ENCODE measurements at regions not wholly inside any gene's neighbourhood (a gene's known extent, or its start where the extent isn't known, plus 50 kb on each side); places are given as distances from the start of the nearest gene placed in this dataset.
"Not testable (repeated sequence)": the region's sequence is repeated elsewhere in the genome, so short reads cannot be mapped to it uniquely, and the experiment has no call there.

DNA sequence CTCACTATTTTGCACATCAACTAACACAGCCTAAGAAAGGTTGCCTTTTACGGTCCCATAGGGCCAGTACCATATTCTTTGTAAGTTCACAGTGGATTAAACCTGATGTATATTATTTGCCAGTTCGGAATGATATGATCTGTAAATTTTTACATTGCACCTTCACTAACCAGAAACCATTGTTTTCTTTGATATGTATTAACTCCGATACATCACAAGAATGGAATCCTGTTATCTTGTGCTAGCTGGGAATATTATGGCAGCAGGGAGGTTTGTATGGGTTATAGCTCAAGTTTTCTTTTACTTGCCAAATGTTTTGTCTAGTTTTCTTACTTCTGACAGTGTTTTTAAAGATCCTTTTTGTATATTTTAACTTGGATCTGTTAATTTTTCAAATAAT, 51.4 kb upstream of the S1PR1 start:
- no peak for DNase-seq

DNA sequence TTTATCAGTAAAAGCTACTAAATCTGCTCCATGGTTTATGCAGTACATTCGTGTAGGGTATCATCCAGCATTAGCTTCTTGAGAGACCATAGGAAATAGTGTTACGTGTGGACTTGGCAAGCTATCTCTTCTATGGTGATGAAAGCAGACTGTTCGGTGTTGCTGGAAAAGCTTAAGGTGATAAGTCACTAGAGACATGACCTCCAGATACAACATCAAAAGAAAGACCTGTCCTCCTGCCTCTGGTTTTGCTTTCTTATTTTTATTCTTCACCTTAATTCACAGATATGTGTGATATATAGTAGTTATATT, 53.5 kb upstream of the S1PR1 start:
- DNase-seq, result no peak

DNA sequence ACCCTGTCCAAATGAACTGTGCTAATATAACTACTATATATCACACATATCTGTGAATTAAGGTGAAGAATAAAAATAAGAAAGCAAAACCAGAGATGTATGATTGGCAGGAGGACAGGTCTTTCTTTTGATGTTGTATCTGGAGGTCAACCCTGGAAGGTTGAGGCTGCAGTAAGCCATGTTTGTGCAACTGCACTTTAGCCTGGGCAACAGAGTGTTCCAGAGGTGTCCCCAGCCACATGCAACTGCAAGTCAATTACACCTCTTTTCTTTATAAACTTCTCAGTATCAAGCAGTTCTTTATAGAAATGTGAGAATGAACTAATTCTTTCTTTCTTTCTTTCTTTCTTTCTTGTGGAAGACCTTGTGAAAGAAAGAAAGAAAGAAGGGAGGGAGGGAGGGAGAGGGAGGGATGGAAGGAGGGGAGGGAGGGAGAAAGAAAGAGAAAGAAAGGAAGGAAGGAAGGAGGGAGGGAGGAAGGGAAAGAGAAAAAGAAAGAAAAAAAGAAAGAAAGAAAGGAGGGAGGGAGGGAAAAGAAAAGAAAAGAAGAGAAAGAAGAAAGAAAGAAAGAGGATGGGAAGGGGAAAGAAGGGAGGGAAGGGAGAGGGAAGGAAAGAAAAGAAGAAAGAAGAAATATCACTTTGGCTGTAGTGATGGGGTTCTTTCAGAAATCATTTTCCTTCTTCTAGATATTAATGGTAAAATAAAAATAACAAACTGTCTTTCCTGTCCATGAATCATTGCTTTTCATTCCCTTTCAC, 54.0 kb upstream of the S1PR1 start:
- DNase-seq, result no peak

DNA sequence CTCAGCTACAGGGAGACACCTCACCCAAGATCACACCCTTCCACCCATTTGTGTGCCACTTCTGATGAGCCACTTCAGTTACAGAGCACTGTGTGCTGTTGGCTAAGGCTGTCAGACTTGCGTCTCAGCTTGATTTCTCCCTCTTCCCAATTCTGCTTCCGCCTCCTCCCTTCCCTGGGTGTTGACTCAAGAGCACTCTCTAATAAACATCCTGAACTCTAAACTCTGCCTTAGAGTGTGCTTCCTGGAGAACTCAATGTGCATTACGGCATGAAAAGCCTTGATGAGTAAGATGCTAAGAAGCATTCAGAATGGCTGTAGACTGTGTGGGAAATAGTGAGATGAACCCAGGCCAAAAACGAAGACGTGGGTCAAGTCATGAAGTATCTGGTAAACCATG, 54.9 kb upstream of the S1PR1 start:
- DNase-seq, result no peak

DNA sequence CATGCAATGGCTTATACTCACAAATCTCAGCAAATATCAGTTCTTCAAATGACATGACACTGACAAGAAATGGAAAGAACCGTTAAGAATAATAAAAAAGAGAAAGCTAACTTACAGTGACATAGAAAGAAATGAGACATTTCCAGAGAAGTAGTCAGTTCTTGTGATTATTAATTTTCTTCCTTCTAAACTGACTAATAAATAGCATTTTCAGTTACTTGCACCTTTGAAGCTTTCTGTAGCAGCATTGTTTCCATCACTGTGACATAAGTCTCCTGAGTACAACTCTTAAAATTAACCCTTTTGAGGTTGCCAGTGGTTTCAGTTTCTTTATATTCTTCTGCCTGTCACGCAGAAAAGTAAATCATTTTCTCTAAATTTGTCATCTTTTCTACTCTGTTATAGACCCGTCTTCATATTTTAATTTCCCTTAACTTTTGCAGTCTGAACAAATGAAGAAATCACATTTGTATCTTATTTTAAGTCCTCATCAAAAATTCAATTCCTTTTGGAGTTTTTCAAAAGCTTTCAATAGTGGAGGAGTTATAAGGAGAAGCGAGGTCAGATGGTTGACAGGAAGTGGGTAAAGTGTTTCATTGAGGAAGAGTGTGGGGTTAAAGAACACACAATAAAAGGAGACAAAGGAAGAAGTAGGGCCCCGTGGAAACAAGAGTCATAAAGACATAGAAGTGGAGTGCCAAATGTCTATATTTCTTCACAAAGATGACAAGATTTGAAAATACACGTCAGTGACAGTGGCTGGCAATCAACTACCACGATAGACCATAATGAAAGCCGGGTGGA, 57.9 kb upstream of the S1PR1 start:
- DNase-seq, result peak; percentile 22

DNA sequence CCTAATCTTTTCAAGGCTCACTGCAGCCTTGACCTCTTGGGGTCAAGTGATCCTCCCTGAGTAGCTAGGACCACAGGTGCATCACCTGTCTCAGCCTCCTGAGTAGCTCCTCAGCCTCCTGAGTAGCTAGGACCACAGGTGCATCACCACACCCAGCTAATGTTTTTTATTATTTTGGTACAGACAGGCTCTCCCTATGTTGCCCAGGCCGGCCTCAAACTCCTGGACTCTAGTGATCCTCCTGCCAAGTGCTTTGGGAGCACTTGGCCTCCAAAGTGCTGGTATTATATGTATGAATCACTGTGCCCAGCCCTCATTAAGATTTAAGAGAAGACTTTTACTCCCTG, 58.5 kb upstream of the S1PR1 start:
- peak; percentile 23 for DNase-seq

DNA sequence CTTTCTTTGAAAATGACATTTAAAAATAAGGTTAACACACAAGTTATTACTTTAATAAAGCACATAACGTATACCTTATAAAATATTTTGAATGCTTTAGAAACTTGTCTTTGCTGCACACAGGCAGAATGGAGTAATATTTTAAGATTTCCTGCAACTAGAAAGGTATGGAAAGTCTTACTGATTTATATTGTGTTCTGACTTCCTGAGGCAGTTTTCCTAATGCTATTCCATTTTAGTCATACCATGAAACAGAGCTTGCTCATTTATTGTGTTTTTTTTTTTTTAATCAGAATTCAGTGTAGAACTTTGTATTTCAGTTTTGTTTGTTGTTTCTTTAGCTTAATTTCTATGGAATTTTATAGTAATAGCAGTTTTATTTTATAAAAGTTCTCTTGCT, 60.9 kb upstream of the S1PR1 start:
- no peak for DNase-seq

DNA sequence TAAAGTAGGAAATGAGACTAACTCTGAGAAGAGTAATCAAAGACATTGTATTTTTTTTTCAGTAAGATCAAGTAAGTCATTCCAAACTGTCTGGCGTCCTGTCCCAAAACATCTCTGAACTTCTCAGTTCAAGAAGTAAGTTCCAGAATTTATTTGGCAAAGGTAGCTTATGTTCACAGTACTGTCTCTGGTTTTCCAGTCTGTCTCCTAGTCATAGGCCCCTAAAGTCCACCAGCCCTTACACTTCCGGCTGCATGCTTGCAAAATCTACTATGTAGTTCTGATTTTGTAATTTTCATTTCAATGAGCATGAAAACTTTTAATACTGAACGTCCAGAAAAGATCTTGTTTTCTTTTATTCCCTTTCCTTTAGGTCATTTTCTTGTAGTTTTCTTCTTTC, 61.4 kb upstream of the S1PR1 start:
- DNase-seq, result no peak

DNA sequence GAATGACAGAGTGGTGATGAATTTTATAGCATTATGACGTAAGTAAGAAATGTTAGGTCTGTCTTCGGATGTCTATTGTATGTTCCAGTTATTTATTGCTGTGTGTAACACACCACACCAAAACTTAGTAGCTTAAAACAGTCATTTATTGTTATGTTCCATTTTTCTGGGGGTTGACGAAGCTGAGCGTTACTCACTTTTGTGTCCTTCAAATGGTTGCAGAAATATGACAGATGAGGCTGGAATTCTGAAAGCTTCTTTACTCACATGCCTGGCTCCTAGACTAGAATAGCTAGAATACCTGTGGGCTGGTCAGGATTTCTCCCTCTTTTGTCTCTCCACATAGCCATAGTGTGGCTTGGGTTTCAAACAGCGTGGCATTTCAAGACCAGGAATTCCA, 62.1 kb upstream of the S1PR1 start:
- no peak for DNase-seq

DNA sequence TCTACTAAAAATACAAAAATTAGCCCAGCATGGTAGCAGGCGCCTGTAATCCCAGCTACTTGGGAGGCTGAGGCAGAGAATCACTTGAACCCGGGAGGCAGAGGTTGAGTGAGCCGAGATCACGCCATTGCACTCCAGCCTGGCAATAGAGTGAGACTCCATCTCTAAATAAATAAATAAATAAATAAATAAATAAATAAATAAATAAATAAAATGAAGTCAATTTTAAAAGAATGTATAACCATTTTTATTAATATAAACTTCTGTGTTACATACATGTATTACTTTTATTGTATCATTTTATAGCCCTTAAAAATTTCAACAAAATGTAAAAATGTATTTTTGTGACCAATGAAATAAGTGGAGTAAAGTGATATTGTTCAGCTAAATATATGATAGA, 62.5 kb upstream of the S1PR1 start:
- not testable (repeated sequence) for DNase-seq

DNA sequence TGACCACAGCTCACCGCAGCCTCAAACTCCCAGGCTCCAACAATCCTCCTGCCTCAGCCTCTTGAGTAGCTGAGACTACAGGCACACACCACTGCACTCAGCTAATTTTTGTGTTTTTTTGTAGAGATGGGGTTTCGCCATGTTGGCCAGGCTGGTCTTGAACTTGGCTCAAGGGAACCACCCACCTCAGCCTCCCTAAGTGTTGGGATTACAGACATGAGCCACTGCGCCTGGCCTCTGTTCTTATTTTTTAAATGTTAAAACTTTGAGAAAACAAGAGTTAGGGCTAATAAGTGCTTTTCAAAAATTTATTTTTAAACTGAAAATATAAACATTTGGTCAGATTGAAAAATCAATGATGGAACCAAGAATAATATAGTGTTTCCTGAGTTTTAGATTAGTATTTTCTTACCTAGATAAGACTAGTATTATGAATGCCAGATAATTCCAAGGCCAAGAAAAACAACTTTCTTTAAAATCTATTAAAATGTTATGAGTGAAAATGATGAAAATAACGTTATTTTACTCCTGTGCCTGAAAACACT, 66.2 kb upstream of the S1PR1 start:
- no peak for DNase-seq

DNA sequence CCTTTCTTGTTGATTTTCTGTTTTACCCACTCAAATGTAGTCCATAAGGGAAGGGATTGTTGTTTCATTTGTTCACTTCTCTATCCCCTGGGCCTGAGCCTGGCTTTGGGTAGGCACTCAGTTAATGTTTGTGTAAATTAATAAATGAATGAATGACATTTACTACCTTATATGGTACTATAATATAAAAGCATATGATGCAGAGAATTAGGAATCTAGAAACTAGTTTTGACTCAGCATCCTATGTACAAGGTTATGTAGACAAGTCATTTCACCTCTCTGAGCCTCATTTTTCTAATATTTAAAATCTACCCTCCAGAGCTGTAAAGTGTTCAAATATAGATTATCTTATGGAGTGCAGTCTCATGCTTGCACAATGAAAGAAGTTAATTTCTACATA, 68.9 kb upstream of the S1PR1 start:
- DNase-seq, result no peak

DNA sequence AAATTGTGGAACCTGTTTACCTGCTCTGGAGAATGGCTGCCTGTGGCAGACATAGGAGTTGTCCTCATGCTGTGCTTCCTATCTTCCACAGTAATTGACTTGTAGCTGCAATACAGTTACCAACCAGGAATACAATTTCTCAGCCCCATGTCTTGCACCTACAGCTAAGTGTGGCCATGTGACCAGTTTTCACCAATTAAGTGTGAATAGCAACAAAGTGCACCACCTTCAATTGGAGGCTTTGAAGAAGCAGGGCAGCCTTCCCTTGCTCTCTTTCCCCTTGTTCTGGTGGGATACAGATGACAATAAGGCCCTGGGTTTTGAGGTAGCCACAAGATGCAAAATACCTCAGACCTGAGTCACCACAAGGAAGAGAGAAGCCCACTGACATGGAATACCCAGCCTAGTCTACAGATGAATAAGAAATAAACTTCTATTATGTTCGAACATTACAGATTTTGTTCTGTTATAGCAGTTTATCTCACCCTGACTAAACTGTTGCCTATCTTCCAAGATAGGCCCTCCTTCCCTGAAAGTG, 70.2 kb upstream of the S1PR1 start:
- DNase-seq, result no peak

DNA sequence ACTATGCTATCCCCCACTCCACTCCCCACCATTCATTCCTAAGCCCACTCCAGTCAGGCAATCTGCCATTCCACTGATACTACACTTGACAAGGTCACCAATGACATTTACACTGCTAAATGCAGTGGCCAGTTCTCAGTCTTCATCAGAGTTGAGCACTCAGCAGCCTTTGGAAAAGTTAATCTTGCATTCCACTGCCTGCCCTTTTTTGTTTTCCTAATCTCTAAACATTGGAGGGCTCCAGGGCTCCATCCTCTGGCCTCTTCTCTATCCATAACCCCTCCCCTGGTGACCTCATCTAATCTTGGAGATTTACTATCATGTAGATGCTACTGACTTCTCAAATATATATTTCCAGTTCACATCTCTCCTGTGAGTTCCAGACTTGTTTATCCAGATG, 70.9 kb upstream of the S1PR1 start:
- DNase-seq, result no peak

DNA sequence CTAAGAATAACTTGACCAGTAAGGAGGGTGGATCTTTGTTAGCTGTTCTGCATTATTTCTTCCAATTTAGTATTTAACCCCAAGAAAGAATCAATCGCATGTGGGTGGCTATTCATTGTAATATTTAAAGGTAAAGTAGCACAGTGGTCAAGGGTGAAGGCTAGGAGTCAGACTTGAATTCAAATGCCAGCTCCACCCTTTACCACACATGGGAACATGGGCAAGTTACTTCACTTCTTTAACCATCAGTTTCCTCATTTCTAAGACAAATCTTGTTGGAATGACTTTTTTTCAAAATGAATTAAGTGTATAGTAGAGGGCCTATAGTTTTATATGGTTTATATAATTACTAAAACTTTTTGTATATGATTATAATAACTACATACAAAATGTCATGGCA, 71.3 kb upstream of the S1PR1 start:
- no peak for DNase-seq

DNA sequence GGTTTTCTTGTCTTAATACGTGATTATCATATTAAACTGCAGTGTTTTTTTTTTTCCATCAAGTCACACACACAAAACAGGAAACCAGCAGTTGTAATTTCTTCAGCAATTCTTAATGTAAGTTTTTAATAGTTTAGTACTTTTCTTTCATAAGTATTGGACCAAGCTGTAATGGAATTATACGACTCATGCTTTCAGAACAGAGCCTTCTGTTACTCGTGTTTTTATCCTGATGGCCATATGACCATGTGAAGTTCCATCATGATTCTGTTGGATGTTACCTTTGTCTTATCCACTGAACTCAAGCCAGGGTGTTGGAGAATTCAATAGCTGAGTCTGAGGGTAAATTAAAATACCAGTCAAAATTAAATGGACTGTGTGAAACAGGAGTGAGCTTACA, 72.0 kb upstream of the S1PR1 start:
- no peak for DNase-seq

DNA sequence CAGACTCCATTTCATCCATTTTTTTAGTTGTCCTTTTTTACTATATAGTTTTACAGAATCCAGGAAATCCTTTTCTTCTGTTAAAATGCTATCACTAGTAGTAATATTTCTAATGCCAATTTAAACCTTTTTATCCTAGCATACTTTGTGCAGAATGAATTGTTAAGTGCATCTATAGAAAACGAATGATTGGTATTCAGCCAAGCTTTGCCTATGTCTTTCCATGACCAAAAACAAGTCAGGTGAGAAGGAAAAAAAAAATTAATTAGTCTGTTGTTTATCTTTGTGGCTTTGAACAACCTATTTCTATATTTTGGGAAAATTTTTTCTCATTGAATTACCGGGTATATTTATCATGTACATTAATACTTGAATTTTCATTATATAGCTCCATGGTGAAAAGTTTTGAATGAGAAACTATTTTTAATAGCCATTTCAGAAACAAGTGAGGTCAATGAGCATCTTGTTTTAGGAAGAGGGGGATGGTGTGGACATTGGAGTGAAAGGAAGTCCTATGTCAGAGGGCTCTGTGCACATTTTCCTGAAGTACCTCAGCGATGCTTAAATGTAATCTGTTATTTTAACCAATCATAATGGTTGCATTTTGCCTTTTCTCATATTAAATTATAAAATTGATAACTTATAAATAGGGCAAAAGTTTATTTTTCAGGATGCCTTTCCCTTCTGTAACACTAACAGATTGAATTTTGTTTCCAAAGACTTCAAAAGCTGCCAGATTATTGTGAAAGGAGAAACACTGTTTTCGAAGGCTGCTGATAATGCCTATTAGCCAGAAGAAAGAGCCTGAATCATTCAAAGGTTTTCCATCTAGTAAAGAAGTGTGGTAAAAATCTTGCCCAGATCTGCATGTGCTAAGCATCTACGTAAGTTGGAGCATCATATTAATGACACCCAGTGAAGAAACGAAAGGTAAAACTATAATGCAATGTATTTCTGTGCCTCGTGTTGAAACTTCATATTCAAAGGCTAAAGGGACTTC, 73.8 kb upstream of the S1PR1 start:
- no peak for DNase-seq

DNA sequence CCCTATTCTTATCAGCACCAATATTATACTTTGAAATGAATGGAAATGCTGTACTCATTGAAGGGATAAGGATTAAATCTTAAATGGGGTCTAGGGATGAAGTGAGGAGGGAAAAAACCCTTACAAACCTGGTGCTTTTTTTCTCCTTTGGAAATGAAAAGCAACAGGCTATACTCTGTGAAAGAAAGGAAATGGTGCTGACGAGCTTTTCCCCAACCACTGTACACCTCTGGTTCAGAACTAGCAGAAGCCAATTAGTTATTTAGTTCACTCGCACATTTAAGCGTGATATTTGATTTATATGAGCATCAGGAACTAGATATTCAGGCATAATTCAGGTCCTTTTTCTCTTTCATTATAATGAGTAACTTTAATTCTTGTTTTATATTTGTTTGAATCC, 74.5 kb upstream of the S1PR1 start:
- DNase-seq, result no peak

DNA sequence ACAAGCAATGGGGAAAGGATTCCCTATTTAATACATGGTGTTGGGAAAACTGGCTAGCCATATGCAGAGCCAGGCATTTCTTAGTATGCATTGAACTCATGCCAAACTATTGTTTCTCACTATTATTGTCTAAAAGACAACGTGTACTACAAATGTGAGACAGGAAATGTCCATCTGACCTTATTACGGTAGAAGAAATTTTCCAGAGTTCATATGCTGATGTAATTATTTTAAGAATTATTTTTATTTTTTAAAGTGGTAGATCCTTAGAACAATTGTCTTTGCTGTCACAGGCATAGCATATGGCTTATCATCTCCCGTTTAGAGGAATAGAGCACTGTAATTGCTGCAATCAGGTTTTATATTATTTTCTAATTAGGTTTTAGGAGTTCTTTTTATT, 75.2 kb upstream of the S1PR1 start:
- no peak for DNase-seq

DNA sequence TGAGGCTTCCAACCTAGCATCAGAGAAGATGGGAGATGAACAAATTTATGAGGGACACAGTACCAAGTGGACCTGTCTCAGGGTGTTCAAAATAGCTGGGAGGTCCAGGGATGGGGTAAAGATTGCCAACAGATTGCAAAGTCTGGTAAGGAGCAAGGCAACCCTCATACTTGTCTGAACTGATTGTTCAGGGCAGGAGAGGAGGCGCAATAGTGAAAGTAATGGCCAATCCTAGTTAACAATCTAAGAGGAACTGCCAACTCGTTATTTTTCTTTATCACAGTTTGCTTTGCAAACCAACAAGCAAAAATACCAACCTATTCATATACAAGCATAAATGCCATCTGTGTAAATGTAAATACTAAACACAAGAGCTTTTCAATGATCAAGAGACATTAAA, 78.4 kb upstream of the S1PR1 start:
- no peak for DNase-seq

DNA sequence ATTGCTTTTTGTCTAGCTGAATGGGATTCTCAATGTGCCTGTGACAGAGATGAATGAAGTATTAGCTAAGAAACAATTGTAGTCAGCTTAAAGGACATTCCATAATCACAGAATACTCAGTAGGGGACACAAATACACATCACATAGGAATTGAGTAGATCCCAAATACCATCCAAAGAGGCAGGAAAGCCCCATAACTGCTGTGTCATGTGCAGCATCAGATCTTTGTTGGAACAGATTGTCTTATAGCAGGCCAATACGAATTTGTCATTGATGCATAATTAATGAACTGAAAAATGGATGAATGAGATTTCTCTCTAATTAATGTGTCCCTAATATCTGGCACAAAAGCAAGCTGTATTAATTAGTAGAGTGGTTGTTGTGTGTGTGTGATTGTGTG, 82.3 kb upstream of the S1PR1 start:
- no peak for DNase-seq

DNA sequence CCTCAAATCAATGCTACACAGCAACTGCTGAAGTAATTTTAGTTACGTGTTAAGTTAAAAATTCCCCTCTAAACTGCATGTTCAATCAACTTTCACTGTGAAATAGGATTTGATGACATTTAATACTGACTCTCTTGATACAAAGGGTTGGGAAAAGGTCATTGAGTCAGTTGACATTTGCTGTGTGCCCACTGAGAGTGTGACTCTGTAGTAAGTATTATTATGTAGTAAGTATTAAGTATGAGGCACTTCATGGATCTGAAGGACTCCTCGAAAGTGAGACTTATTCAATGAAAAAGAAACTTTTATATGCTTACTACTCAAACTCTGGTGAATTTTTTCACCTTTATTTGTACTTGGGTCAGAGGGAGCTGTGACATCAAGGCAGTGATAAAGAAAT, 83.1 kb upstream of the S1PR1 start:
- DNase-seq, result no peak

DNA sequence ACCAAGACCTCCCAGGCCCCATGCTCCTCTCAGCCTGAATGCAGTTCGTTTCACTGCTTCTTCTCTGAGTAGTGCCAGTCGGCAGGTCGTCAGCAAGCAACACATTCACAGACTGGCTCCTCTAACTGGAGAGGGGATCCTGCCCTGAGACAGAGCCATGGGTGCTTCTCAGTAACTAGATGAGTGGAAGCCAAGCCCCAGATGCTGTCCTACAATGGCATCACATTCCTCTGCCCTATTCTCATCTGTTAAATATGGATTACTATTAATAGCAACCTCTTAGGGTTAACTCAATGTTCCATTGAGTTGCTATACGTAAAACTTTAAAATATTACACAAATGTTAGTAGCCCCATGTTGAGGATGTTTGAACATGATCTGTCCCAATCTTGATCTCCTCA, 84.2 kb upstream of the S1PR1 start:
- no peak for DNase-seq
